Sciatic nerve (tissue), 2 donors: ENCODE measurements at regions not wholly inside any gene's neighbourhood (a gene's known extent, or its start where the extent isn't known, plus 50 kb on each side); places are given as distances from the start of the nearest gene placed in this dataset.

Experiments
- ATAC-seq: fragments of 200-7000 bp; cut with Tn5 transposase; one replicate; pipeline ENCODE4 v1.9.1; 2020; ENCODE audit warnings: mild to moderate bottlenecking, moderate library complexity
- DNase-seq: peaks from one replicate; pipeline ENCODE4 v3.0.0-alpha.2; 2020; ENCODE audit warnings: low spot score
- intact Hi-C: fragments of 100-400 bp; cut with DNase I; formaldehyde crosslinking; loops from one replicate; pipeline ENCODE4 v1.14.2; 2022
- donor health status: DM: no; HTN: no; CAD: no.
- donor health status: DM: no; HTN: no; CAD: no.

- ATAC-seq, result peak; percentile 32
These were observed 1017.5 kb downstream of the SORCS1 start for GRCh38 chr10:106147021-106147420.

DNA sequence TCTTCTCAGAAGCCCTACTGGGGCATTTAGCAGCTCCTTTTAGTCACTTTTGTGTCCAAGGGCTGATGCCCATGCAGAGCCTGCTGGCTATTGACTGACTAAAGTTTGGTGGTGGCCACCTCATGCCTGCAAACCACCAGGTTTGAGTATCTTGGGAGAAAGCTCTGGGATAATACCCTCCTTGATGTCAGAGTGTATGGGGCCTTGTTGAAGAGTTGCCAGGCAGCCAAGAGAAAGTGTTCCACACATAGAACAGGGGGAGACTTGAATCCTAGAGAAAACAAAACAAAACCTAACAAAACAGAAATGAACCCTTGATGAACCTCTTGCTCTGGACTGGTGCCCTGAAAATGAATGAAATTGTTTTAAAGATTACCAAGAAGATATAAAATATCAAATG, 1024.6 kb downstream of the SORCS1 start:
- DNase-seq, result no peak
- intact Hi-C loops, result no loop called here
- ATAC-seq, result peak; percentile 32

More at GRCh38 chr10:106147021-106147420, 1017.5 kb downstream of the SORCS1 start:
- intact Hi-C loops, result no loop called here
- DNase-seq, result no peak

DNA sequence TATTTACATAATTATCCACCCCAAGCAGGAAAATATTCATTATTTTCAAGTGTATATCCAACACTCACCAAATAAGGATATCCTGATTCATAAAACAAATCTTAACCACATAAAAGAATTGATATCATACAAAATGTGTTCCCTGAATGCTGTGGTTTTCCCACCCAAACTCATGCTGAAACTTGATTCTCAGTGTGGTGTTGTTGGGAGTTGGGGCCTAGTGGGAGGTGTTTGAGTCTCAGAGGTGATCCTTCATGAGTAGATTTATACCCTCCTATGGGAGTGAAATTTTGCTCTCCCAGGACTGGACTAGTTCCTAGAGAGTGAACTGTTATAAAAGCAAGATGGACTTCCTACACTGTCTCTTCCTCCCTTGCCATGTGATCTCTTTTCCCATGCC, 1028.3 kb downstream of the SORCS1 start:
- DNase-seq (no peak), ATAC-seq (no peak)
- intact Hi-C loops, result no loop called here

- DNase-seq (no peak), ATAC-seq (no peak)
- intact Hi-C loops, result no loop called here
These were observed 1030.0 kb downstream of the SORCS1 start for GRCh38 chr10:106134326-106135000.

- ATAC-seq (no peak), DNase-seq (no peak)
- intact Hi-C loops, result no loop called here
These were observed 1031.1 kb downstream of the SORCS1 start for GRCh38 chr10:106133451-106133850.

- no peak for ATAC-seq
- intact Hi-C loops, result no loop called here
- no peak for DNase-seq
These were observed 1031.5 kb downstream of the SORCS1 start for GRCh38 chr10:106132956-106133355.

DNA sequence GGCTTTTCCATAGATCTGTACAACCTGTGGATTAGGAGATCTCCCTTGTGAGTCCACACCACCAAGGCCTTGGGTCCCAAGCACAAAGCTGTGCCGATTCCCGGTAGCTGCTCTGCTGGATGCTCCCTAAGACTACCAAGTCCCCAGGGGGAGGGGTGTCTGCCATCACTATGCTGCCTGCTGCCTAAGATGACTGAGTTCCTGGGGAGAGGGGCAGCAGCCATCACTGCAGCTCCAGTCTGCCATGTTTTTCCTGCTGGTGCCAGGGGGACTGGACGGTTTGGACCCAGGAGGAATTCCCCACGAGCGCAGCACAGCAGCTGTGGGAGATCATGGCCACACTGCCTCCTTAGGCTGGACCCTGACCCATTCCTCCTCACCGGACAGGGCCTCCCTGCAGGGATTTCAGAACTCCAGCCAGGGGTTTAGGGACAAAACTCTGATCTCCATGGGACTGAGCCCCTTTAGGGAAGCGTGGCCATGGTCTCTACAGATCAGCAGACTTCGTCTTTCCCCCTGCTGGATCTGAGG, 1049.8 kb downstream of the SORCS1 start:
- no peak for DNase-seq

GRCh38 chr10:106111246-106111645, 1053.3 kb downstream of the SORCS1 start:
- DNase-seq, result no peak
- intact Hi-C loops, result no loop called here
- no peak for ATAC-seq

More for the DNA sequence above, 1049.8 kb downstream of the SORCS1 start:
- ATAC-seq, result no peak
- intact Hi-C loops, result no loop called here

DNA sequence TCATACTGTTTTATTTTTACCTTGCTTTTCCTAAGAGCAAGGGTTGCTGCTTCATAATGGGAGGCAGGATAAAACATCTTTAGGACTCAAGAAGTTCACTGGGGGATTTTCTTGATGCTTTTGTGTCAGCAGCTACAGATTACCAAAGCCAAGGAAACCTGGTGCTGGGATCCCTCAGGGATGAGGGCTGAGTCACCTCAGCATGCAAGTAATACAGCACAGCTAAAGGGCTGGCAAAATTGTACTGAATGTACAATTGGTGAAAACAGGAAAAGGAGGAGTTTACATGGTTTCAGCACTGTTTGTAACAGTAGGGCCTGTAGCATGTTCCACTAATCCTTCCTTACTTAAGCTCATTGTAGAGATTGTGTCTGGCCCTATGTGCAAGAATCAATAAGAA, 1056.8 kb downstream of the SORCS1 start:
- intact Hi-C loops, result no loop called here
- DNase-seq (no peak), ATAC-seq (no peak)

DNA sequence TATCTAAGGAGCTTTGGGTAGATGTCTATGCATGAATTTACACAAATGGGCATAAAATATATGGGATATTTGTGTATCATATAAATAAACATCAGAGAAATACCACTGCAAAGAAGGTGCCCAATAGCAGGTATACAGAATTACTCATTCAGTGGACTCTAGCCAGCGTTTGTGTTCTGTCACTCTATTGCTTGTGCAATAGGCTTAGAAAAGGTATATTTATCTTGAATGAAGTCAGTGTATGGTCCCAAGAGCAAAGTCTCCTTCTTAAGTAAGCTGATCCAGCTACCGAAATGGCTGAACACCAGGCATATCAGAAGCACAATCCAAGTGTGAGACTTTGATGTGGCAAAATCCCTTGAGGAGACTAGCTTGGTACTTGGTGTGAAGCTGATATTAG, 1058.4 kb downstream of the SORCS1 start:
- intact Hi-C loops, result no loop called here
- DNase-seq (no peak), ATAC-seq (no peak)

- ATAC-seq (no peak), DNase-seq (no peak)
These were observed 1074.7 kb downstream of the SORCS1 start for GRCh38 chr10:106089855-106090254.

DNA sequence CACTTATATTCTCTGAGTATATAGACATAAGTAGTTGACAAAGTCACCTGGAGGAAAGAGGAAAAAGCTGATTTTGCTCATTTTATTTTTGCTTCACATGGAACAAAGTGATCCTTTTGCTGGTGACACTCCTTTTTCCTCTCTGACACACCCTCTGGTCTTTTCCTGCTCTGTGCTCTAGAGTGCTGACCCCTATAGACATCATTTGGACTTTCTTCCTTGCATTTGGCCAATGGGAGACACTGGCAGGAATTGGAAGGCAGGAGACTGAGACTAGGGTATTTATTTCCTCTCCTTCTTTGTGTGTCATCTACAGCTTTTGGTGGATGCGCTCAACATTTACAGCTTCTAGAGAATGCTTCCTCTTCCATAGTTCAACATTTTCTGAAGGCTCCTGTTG, 1078.1 kb downstream of the SORCS1 start:
- no peak for DNase-seq
- ATAC-seq, result no peak
- intact Hi-C loops, result no loop called here

More at GRCh38 chr10:106089855-106090254, 1074.7 kb downstream of the SORCS1 start:
- intact Hi-C loops, result no loop called here

DNA sequence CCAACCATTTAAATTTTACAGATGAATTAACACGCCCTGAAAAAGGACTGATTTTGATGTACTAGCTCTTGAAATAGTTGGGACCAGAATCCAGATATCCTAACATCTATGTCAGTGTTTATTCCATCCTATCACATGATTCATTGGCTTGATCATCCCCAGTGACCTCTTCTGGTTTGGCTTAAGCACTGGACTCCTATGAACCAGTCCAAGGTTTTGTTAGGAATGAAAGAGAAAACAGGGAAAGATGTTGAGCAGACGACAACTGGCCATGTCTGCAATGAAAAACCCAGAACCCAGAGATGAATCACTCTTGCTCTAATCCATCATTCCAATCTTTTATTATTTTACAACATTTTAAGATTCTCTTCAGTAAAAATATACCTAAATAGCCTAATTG, 1080.9 kb downstream of the SORCS1 start:
- ATAC-seq (peak; percentile 76), DNase-seq (no peak)
- intact Hi-C loops, result no loop called here

GRCh38 chr10:106082865-106083264, 1081.6 kb downstream of the SORCS1 start:
- ATAC-seq (peak; percentile 61), DNase-seq (no peak)
- intact Hi-C loops, result no loop called here

DNA sequence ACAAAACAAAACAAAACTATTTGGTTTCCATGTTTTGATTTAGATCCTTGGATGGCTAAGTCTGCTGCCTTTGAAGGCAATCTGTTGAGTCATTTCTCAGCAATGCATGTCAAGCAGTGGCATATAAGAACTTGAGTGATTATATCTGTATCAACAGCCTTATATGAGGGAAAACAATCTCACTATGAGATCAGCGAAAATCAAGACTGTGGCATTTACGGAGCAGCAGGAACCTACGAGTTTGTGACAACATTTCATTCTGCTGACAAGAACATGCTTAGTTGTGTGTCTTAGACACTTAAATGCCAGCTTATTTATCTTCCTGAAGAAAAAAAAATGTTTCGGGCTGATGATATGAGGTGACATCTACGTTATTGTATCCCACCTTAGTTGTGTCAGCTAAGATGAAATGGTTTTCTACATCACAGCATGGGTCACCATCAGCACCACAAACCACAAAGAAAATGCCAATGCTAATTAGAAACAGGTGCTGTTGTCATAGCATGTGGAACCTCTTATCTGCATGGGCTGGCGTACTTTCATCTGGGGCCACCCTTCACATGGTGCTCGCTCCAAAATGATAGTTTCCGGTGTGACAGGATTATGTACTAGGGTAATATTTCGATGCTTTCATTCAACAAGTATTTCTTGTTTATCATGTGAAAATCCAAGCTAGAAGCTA, 1085.5 kb downstream of the SORCS1 start:
- ATAC-seq (no peak), DNase-seq (no peak)
- intact Hi-C loops, result no loop called here

- ATAC-seq (no peak), DNase-seq (no peak)
- intact Hi-C loops, result no loop called here
These were observed 1088.0 kb downstream of the SORCS1 start for GRCh38 chr10:106076496-106076895.

DNA sequence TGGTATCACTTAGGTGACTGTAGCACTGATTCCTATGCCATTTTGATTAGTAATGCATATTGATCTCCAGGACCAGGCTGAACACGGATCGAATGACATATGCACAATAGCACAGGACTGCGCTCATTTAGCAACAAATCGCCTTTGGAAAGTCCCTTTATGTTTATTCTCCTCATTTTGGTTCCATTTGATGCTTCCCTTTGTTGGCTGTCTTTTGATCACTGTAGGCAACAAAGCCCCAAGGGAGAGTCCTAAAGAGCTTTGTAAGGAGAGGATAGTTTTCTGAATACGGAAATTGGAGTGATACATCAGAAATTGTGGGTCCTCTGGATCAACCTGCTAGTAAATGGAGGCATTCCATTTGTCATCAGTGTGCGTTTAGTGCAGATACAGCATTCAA, 1111.4 kb downstream of the SORCS1 start:
- intact Hi-C loops, result no loop called here
- ATAC-seq (no peak), DNase-seq (no peak)

GRCh38 chr10:106044503-106044902, 1120.0 kb downstream of the SORCS1 start:
- intact Hi-C loops, result no loop called here
- no peak for DNase-seq
- no peak for ATAC-seq

- intact Hi-C loops, result no loop called here
- DNase-seq, result no peak
- ATAC-seq, result peak; percentile 71
These were observed 1120.6 kb downstream of the SORCS1 start for GRCh38 chr10:106043863-106044262.

DNA sequence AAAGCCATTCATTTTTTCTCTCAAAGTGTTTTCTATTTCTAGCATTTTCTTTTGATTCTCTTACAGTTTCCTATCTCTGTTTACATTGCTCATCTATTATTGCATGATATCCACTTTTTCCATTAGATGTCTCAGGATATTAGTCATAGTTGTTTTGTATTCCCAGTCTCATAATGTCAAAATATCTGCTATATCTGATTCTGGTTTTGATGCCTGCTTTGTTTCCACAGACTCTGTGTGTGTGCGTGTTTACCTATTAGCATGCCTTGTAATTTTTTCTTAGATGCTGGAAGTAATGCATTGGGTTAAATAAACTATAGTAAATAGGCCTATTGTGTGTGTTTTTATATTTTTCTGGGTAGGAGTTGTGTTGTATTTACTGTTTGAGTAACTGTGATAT, 1126.3 kb downstream of the SORCS1 start:
- intact Hi-C loops, result no loop called here
- ATAC-seq (no peak), DNase-seq (no peak)

- no peak for ATAC-seq
- intact Hi-C loops, result no loop called here
- no peak for DNase-seq
These were observed 1131.4 kb downstream of the SORCS1 start for GRCh38 chr10:106033065-106033464.
